HCT116 (cell line): ENCODE measurements at regions not wholly inside any gene's neighbourhood (a gene's known extent, or its start where the extent isn't known, plus 50 kb on each side); places are given as distances from the start of the nearest gene placed in this dataset.

ENCODE experiments used
- ATAC-seq: fragments of 200-7000 bp; cut with Tn5 transposase; 2 replicates; pipeline ENCODE4 v1.9.1; 2020; ENCODE audit warnings: mild to moderate bottlenecking, moderate library complexity
- BruUV-seq: library from RNA; stranded (reverse); fragments of 400-500 nt; replicated peaks from 2 replicates; lab custom pipeline; 2021; lab: Mats Ljungman, UMichigan
- CTCF ChIA-PET: fragments of 300-600 bp; sonication (Branson Sonifier 250); formaldehyde crosslinking; loops from one replicate; lab custom pipeline; 2021; ENCODE audit warnings: antibody characterized with exemption; lab: Charles Lee
- POLR2A ChIA-PET: fragments of 300-600, 350-600 bp; sonication (Branson Sonifier 250); formaldehyde crosslinking; loops from one replicate; lab custom pipeline; 2021; ENCODE audit warnings: antibody characterized with exemption; lab: Charles Lee
- RAD21 ChIA-PET, 2 experiments: fragments of 300-600 bp; sonication (Branson Sonifier 250); formaldehyde crosslinking; loops; one replicate each; lab custom pipeline; 2023; ENCODE audit warnings: low total read pairs in 2 of 2; ENCODE audit not compliant: uncharacterized antibody in 2 of 2, unreplicated experiment in 2 of 2, low non-redundant PET in 1 of 2; lab: Charles Lee
- DNase-seq: peaks from one replicate; pipeline ENCODE4 v3.0.0-alpha.2; 2010; ENCODE audit warnings: low read depth, low spot score
- H2AFZ ChIP-seq: fragments of 200-600 bp; shearing (Covaris generic), sonication (generic); 2 replicates; pipeline ENCODE4 v1.6.1; 2017; ENCODE audit warnings: low read depth, mixed run types, mixed read lengths, antibody characterized with exemption, low read length; ENCODE audit not compliant: poor library complexity, severe bottlenecking
- H3K27ac ChIP-seq: 2 replicates; pipeline ENCODE4 v1.5.1; 2012; ENCODE audit warnings: low read depth, low read length
- H3K27me3 ChIP-seq: fragments of 200-600 bp; sonication (generic); 2 replicates; pipeline ENCODE4 v1.6.1; 2016; ENCODE audit warnings: mixed run types, low read length, mixed read lengths; ENCODE audit not compliant: insufficient read depth
- H3K36me3 ChIP-seq, 2 experiments: fragments of 200-500 bp in 1 of 2; fragments of 200-600 bp in 1 of 2; sonication (Bioruptor generic) in 1 of 2; sonication (generic) in 1 of 2; 2 replicates each; pipeline versions ENCODE4 v1.5.1 to v1.6.1; 2014 to 2016; ENCODE audit warnings: low read length in 2 of 2, inconsistent platforms in 1 of 2, mixed read lengths in 1 of 2, mixed run types in 1 of 2; ENCODE audit not compliant: insufficient read depth in 2 of 2, control insufficient read depth in 1 of 2
- H3K4me1 ChIP-seq, 2 experiments: fragments of 200-600 bp in 1 of 2; sonication (generic) in 1 of 2; 2 replicates each; pipeline versions ENCODE4 v1.5.1 to v1.6.1; 2012 to 2017; ENCODE audit warnings: low read length in 2 of 2, inconsistent platforms in 1 of 2, mild to moderate bottlenecking in 1 of 2, mixed read lengths in 1 of 2, mixed run types in 1 of 2, moderate library complexity in 1 of 2; ENCODE audit not compliant: insufficient read depth in 2 of 2, control insufficient read depth in 1 of 2
- H3K4me2 ChIP-seq: fragments of 200-600 bp; sonication (generic); 2 replicates; pipeline ENCODE4 v1.6.1; 2017; ENCODE audit warnings: mixed run types, low read length, mixed read lengths
- H3K4me3 ChIP-seq, 2 experiments: fragments of 200-600 bp in 1 of 2; sonication (generic) in 1 of 2; replicated peaks in 1 of 2; 2 replicates each; pipeline ENCODE4 v1.5.1; 2011 to 2016; ENCODE audit warnings: low read length in 2 of 2, control low read depth in 1 of 2, low read depth in 1 of 2, mild to moderate bottlenecking in 1 of 2, mixed read lengths in 1 of 2, mixed run types in 1 of 2
- H3K79me2 ChIP-seq: fragments of 200-600 bp; sonication (generic); 2 replicates; pipeline ENCODE4 v1.6.1; 2017; ENCODE audit warnings: mild to moderate bottlenecking, mixed run types, low read length, moderate library complexity, mixed read lengths; ENCODE audit not compliant: insufficient read depth
- H3K9ac ChIP-seq: fragments of 200-600 bp; sonication (generic); 2 replicates; pipeline ENCODE4 v1.6.1; 2016; ENCODE audit warnings: low read length, mixed read lengths
- H3K9me2 ChIP-seq: fragments of 200-600 bp; sonication (generic), shearing (Covaris generic); 2 replicates; pipeline ENCODE4 v1.6.1; 2017; ENCODE audit warnings: mixed run types, mild to moderate bottlenecking, moderate library complexity; ENCODE audit not compliant: insufficient read depth
- H3K9me3 ChIP-seq, 2 experiments: fragments of 200-500 bp in 1 of 2; fragments of 200-600 bp in 1 of 2; sonication (Bioruptor generic) in 1 of 2; sonication (generic) in 1 of 2; 2 replicates each; pipeline ENCODE4 v1.6.1; 2014 to 2017; ENCODE audit warnings: low read length in 2 of 2, mixed read lengths in 2 of 2, inconsistent platforms in 1 of 2, low read depth in 1 of 2, mild to moderate bottlenecking in 1 of 2, mixed run types in 1 of 2, moderate library complexity in 1 of 2; ENCODE audit not compliant: control insufficient read depth in 1 of 2, insufficient read depth in 1 of 2
- H4K20me1 ChIP-seq: fragments of 200-600 bp; sonication (generic), shearing (Covaris generic); 2 replicates; pipeline ENCODE4 v1.6.1; 2017; ENCODE audit warnings: mixed run types, mild to moderate bottlenecking, moderate library complexity; ENCODE audit not compliant: insufficient read depth
- EZH2 ChIP-seq: fragments of 200-600 bp; sonication (generic); IDR thresholded peaks from 2 replicates; pipeline ENCODE4 v1.6.1; 2017; ENCODE audit warnings: antibody characterized with exemption, mixed run types
- EZH2phosphoT487 ChIP-seq: fragments of 200-600 bp; IDR thresholded peaks from 2 replicates; pipeline ENCODE4 v1.6.1; 2018; ENCODE audit warnings: antibody characterized with exemption, borderline replicate concordance
- intact Hi-C: fragments of 100-400 bp; cut with micrococcal nuclease; formaldehyde crosslinking; loops from 2 replicates; pipeline ENCODE4 v1.10.0; 2022
- TF ChIP-seq, protein P1 (sequence below): IDR thresholded peaks from 2 replicates; pipeline ENCODE4 v1.6.1; 2012

DNA sequence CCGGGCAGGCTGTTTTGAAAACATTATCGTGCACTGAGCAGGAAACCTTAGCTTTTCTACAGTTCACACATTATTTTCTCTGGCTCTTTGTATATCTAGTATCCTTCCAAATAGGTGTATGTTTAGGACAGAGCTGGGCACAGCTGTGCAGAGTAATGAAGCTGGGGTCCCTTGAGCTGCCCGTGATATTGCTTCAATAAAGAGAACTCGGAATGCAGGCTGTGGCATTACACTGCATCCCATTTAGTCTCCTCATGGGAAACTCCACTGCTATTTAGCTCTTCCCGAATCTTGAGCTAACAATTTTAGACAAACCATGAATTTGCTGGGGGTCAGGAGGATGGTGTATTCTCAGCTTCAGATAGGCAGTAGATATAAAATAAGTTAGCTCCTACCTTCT, 348.3 kb downstream of the ACTR3B start:
- no peak for TF ChIP-seq EZH2
- RAD21 ChIA-PET, result no interaction called here
- H3K27me3 ChIP-seq, result peaks cover 30% of the 10 kb centered on the region; the same call in 1 of the 2 replicates
- no peaks in the 10 kb centered on the region for H3K4me1 ChIP-seq
- ATAC-seq, result no peak
- H3K27ac ChIP-seq, result no peak overlapping the region
- H2AFZ ChIP-seq, result no peak overlapping the region
- no TSS peak for BruUV-seq
- no peaks in the 10 kb centered on the region for H3K9me3 ChIP-seq
- no peak for DNase-seq
- H3K36me3 ChIP-seq, result no peaks in the 10 kb centered on the region
- no peaks in the 10 kb centered on the region for H4K20me1 ChIP-seq
- POLR2A ChIA-PET, result no interaction called here
- H3K9me2 ChIP-seq, result no peaks in the 10 kb centered on the region
- no peak overlapping the region for H3K4me2 ChIP-seq
- no peak overlapping the region for H3K9ac ChIP-seq
- intact Hi-C loops, result no loop called here
- no peaks in the 10 kb centered on the region for H3K79me2 ChIP-seq
- CTCF ChIA-PET, result no interaction called here
- no peak overlapping the region for H3K4me3 ChIP-seq

DNA sequence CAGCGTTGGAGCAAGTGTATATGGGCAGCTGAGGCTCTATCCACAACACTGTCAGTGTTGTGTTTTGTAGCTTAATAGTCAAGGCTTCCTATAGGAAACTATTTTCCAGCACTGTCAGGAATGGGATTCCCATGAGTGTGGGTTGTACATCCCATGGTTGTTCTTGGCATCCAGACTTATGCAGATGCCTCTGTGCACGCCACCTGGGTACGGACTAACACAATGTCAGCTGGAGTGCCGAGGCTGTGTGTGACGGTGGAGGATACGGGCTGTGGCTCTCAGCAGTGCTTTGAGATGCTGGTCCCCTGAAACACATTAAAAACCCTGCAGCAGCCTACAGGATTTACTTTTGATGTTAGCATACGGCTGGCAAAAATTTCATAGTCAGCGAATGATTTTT, 350.0 kb downstream of the ACTR3B start:
- ChIA-PET CTCF (no interaction called here), POLR2A (no interaction called here), RAD21 (no interaction called here)
- intact Hi-C loops, result no loop called here
- BruUV-seq, result no TSS peak
- no peak for ATAC-seq
- Histone ChIP-seq H3K27me3 (peaks cover 17% of the 10 kb centered on the region; the same call in 1 of the 2 replicates), H3K9ac (no peak overlapping the region), H3K4me2 (no peak overlapping the region), H3K4me3 (no peak overlapping the region), H3K4me1 (no peaks in the 10 kb centered on the region), H3K9me2 (no peaks in the 10 kb centered on the region), H3K36me3 (no peaks in the 10 kb centered on the region), H3K9me3 (no peaks in the 10 kb centered on the region), H3K79me2 (no peaks in the 10 kb centered on the region), H4K20me1 (no peaks in the 10 kb centered on the region), H2AFZ (no peak overlapping the region), H3K27ac (no peak overlapping the region)
- DNase-seq, result no peak
- TF ChIP-seq, protein P1, sequence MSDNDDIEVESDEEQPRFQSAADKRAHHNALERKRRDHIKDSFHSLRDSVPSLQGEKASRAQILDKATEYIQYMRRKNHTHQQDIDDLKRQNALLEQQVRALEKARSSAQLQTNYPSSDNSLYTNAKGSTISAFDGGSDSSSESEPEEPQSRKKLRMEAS, result no peak
- no peak for TF ChIP-seq EZH2phosphoT487
